H9 (cell line): ENCODE measurements at regions not wholly inside any gene's neighbourhood (a gene's known extent, or its start where the extent isn't known, plus 50 kb on each side); places are given as distances from the start of the nearest gene placed in this dataset.

Experiments
- DNase-seq: peaks from one replicate; pipeline ENCODE4 v3.0.0-alpha.2; 2017
- H2AFZ ChIP-seq: one replicate; pipeline ENCODE4 v1.6.1; 2013; ENCODE audit warnings: mild to moderate bottlenecking, low read length, control low read depth, moderate library complexity
- H2AK5ac ChIP-seq: 2 replicates; pipeline ENCODE4 v1.6.1; 2013; ENCODE audit warnings: low read length, control low read depth, mixed read lengths; ENCODE audit not compliant: insufficient read length
- H2BK120ac ChIP-seq: one replicate; pipeline ENCODE4 v1.6.1; 2013; ENCODE audit warnings: low read depth, mild to moderate bottlenecking, low read length, control low read depth, inconsistent platforms; ENCODE audit not compliant: poor library complexity, severe bottlenecking
- H2BK12ac ChIP-seq: 2 replicates; pipeline ENCODE4 v1.6.1; 2013; ENCODE audit warnings: low read length, control low read depth, mixed read lengths, low read depth; ENCODE audit not compliant: insufficient read length
- H2BK15ac ChIP-seq: 2 replicates; pipeline ENCODE4 v1.6.1; 2013; ENCODE audit warnings: low read depth, low read length, control low read depth
- H2BK20ac ChIP-seq: one replicate; pipeline ENCODE4 v1.6.1; 2013; ENCODE audit warnings: low read depth, mild to moderate bottlenecking, low read length, control low read depth, inconsistent platforms; ENCODE audit not compliant: poor library complexity, severe bottlenecking
- H2BK5ac ChIP-seq: 2 replicates; pipeline ENCODE4 v1.6.1; 2013; ENCODE audit warnings: low read length, control low read depth, mixed read lengths; ENCODE audit not compliant: insufficient read length
- H3K14ac ChIP-seq: 2 replicates; pipeline ENCODE4 v1.6.1; 2013; ENCODE audit warnings: low read length, control low read depth; ENCODE audit not compliant: insufficient read depth
- H3K18ac ChIP-seq: 2 replicates; pipeline ENCODE4 v1.6.1; 2013; ENCODE audit warnings: low read depth, mild to moderate bottlenecking, mixed read lengths, low read length, control low read depth; ENCODE audit not compliant: insufficient read length
- H3K23ac ChIP-seq: 2 replicates; pipeline ENCODE4 v1.6.1; 2013; ENCODE audit warnings: low read length, control low read depth, mixed read lengths, low read depth; ENCODE audit not compliant: insufficient read length
- H3K23me2 ChIP-seq: 2 replicates; pipeline ENCODE4 v1.6.1; 2013; ENCODE audit warnings: low read depth, mild to moderate bottlenecking, mixed read lengths, low read length, control low read depth; ENCODE audit not compliant: insufficient read length, poor library complexity, severe bottlenecking
- H3K27ac ChIP-seq: 2 replicates; pipeline ENCODE4 v1.5.1; 2013; ENCODE audit warnings: low read length, control low read depth, mixed read lengths, low read depth; ENCODE audit not compliant: insufficient read length
- H3K27me3 ChIP-seq: 2 replicates; pipeline ENCODE4 v1.6.1; 2013; ENCODE audit warnings: low read length, control low read depth, inconsistent platforms; ENCODE audit not compliant: insufficient read depth
- H3K4ac ChIP-seq: 2 replicates; pipeline ENCODE4 v1.6.1; 2013; ENCODE audit warnings: low read depth, mild to moderate bottlenecking, control low read depth, inconsistent platforms, low read length, moderate library complexity
- H3K4me1 ChIP-seq: 2 replicates; pipeline ENCODE4 v1.6.1; 2013; ENCODE audit warnings: low read length, control low read depth, inconsistent platforms; ENCODE audit not compliant: insufficient read depth
- H3K4me2 ChIP-seq: 2 replicates; pipeline ENCODE4 v1.6.1; 2013; ENCODE audit warnings: low read length, control low read depth, mixed read lengths; ENCODE audit not compliant: insufficient read length, insufficient read depth
- H3K56ac ChIP-seq: 2 replicates; pipeline ENCODE4 v1.6.1; 2013; ENCODE audit warnings: low read depth, mild to moderate bottlenecking, mixed read lengths, low read length, control low read depth; ENCODE audit not compliant: insufficient read length
- H3K79me1 ChIP-seq: 2 replicates; pipeline ENCODE4 v1.6.1; 2013; ENCODE audit warnings: low read depth, mild to moderate bottlenecking, moderate library complexity, low read length, control low read depth, inconsistent platforms; ENCODE audit not compliant: insufficient read depth, poor library complexity, severe bottlenecking
- H3K79me2 ChIP-seq: 2 replicates; pipeline ENCODE4 v1.6.1; 2013; ENCODE audit warnings: low read length, control low read depth, inconsistent platforms; ENCODE audit not compliant: insufficient read depth
- H3K9ac ChIP-seq: 2 replicates; pipeline ENCODE4 v1.6.1; 2013; ENCODE audit warnings: low read length, control low read depth, mixed read lengths; ENCODE audit not compliant: insufficient read length; ENCODE audit errors: extremely low read depth
- H3K9me3 ChIP-seq: one replicate; pipeline ENCODE4 v1.6.1; 2013; ENCODE audit warnings: low read depth, low read length, inconsistent platforms; ENCODE audit not compliant: control insufficient read depth
- H3T11ph ChIP-seq: one replicate; pipeline ENCODE4 v1.6.1; 2013; ENCODE audit warnings: mild to moderate bottlenecking, low read length, control low read depth, inconsistent platforms
- H4K20me1 ChIP-seq: one replicate; pipeline ENCODE4 v1.6.1; 2013; ENCODE audit not compliant: control insufficient read depth, insufficient read length, insufficient read depth
- H4K5ac ChIP-seq: 2 replicates; pipeline ENCODE4 v1.6.1; 2013; ENCODE audit warnings: low read depth, mild to moderate bottlenecking, mixed read lengths, low read length, control low read depth; ENCODE audit not compliant: insufficient read length
- H4K8ac ChIP-seq: replicated peaks from 2 replicates; pipeline ENCODE4 v1.6.1; 2013; ENCODE audit warnings: low read length, control low read depth, mixed read lengths, low read depth; ENCODE audit not compliant: insufficient read length
- H4K91ac ChIP-seq: 2 replicates; pipeline ENCODE4 v1.6.1; 2013; ENCODE audit warnings: low read depth, mild to moderate bottlenecking, moderate library complexity, mixed read lengths, low read length, control low read depth; ENCODE audit not compliant: insufficient read length
- H3K27ac Mint-ChIP-seq, 3 experiments: 2 replicates in 2 of 3; 3 replicates in 1 of 3; pipeline ENCODE4 v1.8.0; 2020 to 2021; ENCODE audit warnings: mixed read lengths in 3 of 3, mild to moderate bottlenecking in 1 of 3, moderate library complexity in 1 of 3
- H3K27me3 Mint-ChIP-seq: 2 replicates; pipeline ENCODE4 v1.8.0; 2021; ENCODE audit warnings: low read depth, mild to moderate bottlenecking, moderate library complexity, mixed read lengths
- H3K36me3 Mint-ChIP-seq, 3 experiments: 2 replicates in 2 of 3; 3 replicates in 1 of 3; pipeline ENCODE4 v1.8.0; 2020 to 2021; ENCODE audit warnings: low read depth in 3 of 3, mixed read lengths in 3 of 3; ENCODE audit not compliant: insufficient read depth in 1 of 3
- H3K4me1 Mint-ChIP-seq, 2 experiments: 2 replicates each; pipeline ENCODE4 v1.8.0; 2020; ENCODE audit warnings: mixed read lengths in 2 of 2
- H3K4me3 Mint-ChIP-seq, 2 experiments: 2 replicates in 1 of 2; 3 replicates in 1 of 2; pipeline ENCODE4 v1.8.0; 2020 to 2021; ENCODE audit warnings: mild to moderate bottlenecking in 2 of 2, mixed read lengths in 2 of 2, moderate library complexity in 1 of 2
- H3K9me3 Mint-ChIP-seq, 2 experiments: 2 replicates in 1 of 2; 3 replicates in 1 of 2; pipeline ENCODE4 v1.8.0; 2020; ENCODE audit warnings: mild to moderate bottlenecking in 2 of 2, mixed read lengths in 2 of 2, moderate library complexity in 1 of 2
- CTCF ChIP-seq: fragments of 200-600 bp; sonication (generic); conservative IDR thresholded peaks from 3 replicates; pipeline ENCODE4 v1.8.0; 2021; ENCODE audit warnings: antibody characterized with exemption, mild to moderate bottlenecking
- WGBS: extraction: QIAGEN DNeasy Blood & Tissue Kit; methylation state at CpG from one replicate; pipeline ENCODE4 v1.1.7; 2013; ENCODE audit warnings: missing lambda C conversion rate, low lambda C conversion rate, mixed read lengths; ENCODE audit not compliant: insufficient read length; ENCODE audit errors: extremely low coverage; 5-methylcytosine and 5-hydroxymethylcytosine counted together

- Histone ChIP-seq H3K9ac (no peak overlapping the region), H2BK15ac (no peak overlapping the region), H3K27ac (no peak overlapping the region), H3K23me2 (no peaks in the 10 kb centered on the region), H3T11ph (no peak overlapping the region), H4K20me1 (no peaks in the 10 kb centered on the region), H3K23ac (no peak overlapping the region), H3K4ac (no peak overlapping the region), H3K9me3 (peaks cover 16% of the 10 kb centered on the region), H2AFZ (no peak overlapping the region), H3K79me2 (no peaks in the 10 kb centered on the region), H3K27me3 (no peaks in the 10 kb centered on the region), H3K18ac (no peak overlapping the region), H3K4me2 (no peak overlapping the region), H4K5ac (no peak overlapping the region), H3K14ac (no peak overlapping the region), H2BK5ac (no peak overlapping the region), H2BK12ac (no peak overlapping the region), H4K91ac (no peak overlapping the region), H4K8ac (no peak overlapping the region), H2AK5ac (no peak overlapping the region), H2BK20ac (no peak overlapping the region), H3K79me1 (no peaks in the 10 kb centered on the region), H3K56ac (no peak overlapping the region), H2BK120ac (no peak overlapping the region), H3K4me1 (no peaks in the 10 kb centered on the region)
- Mint-ChIP-seq H3K36me3 (peaks cover 15 to 25% (median 17%) of the 10 kb centered on the region in 3 experiments), H3K27ac (no peak overlapping the region), H3K9me3 (peaks cover 21 to 22% of the 10 kb centered on the region in 2 experiments), H3K27me3 (no peaks in the 10 kb centered on the region; the same call in none of the 2 replicates), H3K4me1 (peaks cover 8 to 9% of the 10 kb centered on the region in 2 experiments), H3K4me3 (no peak overlapping the region)
- no peak for TF ChIP-seq CTCF
- WGBS: no CpG with 5 or more reads among the region's 4 CpGs
- DNase-seq: no peak
Observed at GRCh38 chr12:75564852-75565251, 53.4 kb upstream of the KRR1 start.
